H1 (cell line): ENCODE measurements at regions not wholly inside any gene's neighbourhood (a gene's known extent, or its start where the extent isn't known, plus 50 kb on each side); places are given as distances from the start of the nearest gene placed in this dataset.

Experiments
- CBX5 ChIP-seq: fragments of 300-800, 300-1000 bp; sonication (generic); IDR thresholded peaks from 2 replicates; pipeline ENCODE4 v1.7.1; 2016; ENCODE audit warnings: antibody characterized with exemption, low read length, low read depth
- EGR1 ChIP-seq: IDR thresholded peaks from 2 replicates; pipeline ENCODE4 v1.6.1; 2011; ENCODE audit warnings: low read depth, low read length, borderline replicate concordance
- FOSL1 ChIP-seq: IDR thresholded peaks from 2 replicates; pipeline ENCODE4 v1.6.1; 2011; ENCODE audit warnings: mild to moderate bottlenecking, low read depth, low read length, moderate library complexity; ENCODE audit not compliant: insufficient read depth
- HDAC6 ChIP-seq: IDR thresholded peaks from one replicate; pipeline ENCODE4 v1.7.1; 2012; ENCODE audit warnings: low read depth, mild to moderate bottlenecking, inconsistent platforms, low read length, moderate library complexity
- KDM4A ChIP-seq: IDR thresholded peaks from one replicate; pipeline ENCODE4 v1.7.1; 2012; ENCODE audit warnings: low read depth, mild to moderate bottlenecking, moderate library complexity, low read length, inconsistent platforms; ENCODE audit not compliant: severe bottlenecking
- POLR2A ChIP-seq, 2 experiments: IDR thresholded peaks; 1 replicate in 1 of 2; 2 replicates in 1 of 2; pipeline ENCODE4 v1.6.1; 2011; ENCODE audit warnings: low read depth in 2 of 2, low read length in 2 of 2, mild to moderate bottlenecking in 2 of 2; ENCODE audit errors: control extremely low read depth in 1 of 2
- SP4 ChIP-seq: IDR thresholded peaks from 2 replicates; pipeline ENCODE4 v1.6.1; 2012; ENCODE audit warnings: low read length, inconsistent platforms
- ZNF274 ChIP-seq: IDR thresholded peaks from 2 replicates; pipeline ENCODE4 v1.7.0; 2012; ENCODE audit warnings: low read length, borderline replicate concordance; ENCODE audit errors: extremely low read depth
- TF ChIP-seq, protein P1 (sequence below): IDR thresholded peaks from 2 replicates; pipeline ENCODE4 v1.6.1; 2011; ENCODE audit warnings: low read depth, mild to moderate bottlenecking, low read length; ENCODE audit not compliant: insufficient read depth

DNA sequence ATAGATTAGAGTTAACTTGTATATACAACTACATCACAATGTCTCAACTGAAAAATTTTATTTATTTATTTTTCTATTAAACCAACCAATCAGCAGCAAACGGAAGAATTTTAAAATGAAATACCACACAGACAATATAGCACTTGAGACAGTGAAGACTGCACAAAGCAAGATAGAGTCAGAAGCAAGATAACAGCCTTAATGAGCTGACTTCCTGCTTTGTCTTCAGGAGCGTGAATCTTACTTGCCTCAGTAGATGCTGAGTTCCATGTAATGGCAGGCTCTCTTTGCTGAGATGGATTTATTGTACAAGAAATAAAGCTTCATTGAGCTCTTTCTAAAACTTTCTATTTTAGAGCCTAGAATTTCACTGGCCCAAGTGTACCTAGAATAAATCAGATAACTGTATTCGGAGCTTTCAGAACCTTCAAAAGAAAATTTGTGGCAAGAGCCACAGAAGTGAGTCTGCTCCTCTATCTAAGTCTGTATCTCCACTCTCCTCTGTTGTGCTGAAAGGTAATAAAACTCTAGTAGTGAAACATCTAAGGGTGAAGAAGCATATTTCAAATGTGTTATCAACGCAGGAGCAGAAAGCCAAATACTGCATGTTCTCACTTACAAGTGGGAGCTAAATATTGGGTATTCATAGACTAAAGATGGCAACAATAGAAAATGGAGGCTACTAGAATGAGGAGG is 83.3 kb upstream of the ANKRD55 start (continued):
- TF ChIP-seq ZNF274 (no peak), EGR1 (no peak), SP4 (no peak), FOSL1 (no peak), CBX5 (no peak), HDAC6 (no peak), POLR2A (IDR thresholded peaks at IDR 0.05; ENCODE audit: control extremely low read depth in 1 of 2, low read depth in 2 of 2, low read length in 2 of 2) (no peak), KDM4A (no peak)
- TF ChIP-seq, protein P1, sequence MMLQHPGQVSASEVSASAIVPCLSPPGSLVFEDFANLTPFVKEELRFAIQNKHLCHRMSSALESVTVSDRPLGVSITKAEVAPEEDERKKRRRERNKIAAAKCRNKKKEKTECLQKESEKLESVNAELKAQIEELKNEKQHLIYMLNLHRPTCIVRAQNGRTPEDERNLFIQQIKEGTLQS = no peak
